ENCODE measurements at regions not wholly inside any gene's neighbourhood (a gene's known extent, or its start where the extent isn't known, plus 50 kb on each side); places are given as distances from the start of the nearest gene placed in this dataset.
"Not testable (repeated sequence)": the region's sequence is repeated elsewhere in the genome, so short reads cannot be mapped to it uniquely, and the experiment has no call there.

GRCh38 chr2:111551428-111551827 lies 332.6 kb downstream of the ANAPC1 start:
- not testable (repeated sequence) for H3K27me3 Mint-ChIP-seq (ENCODE audit: low read depth); H3K4me3 Mint-ChIP-seq; H3K27ac Mint-ChIP-seq (ENCODE audit: unreplicated experiment); DNase-seq (ENCODE audit: low read depth, low spot score); H3K9me3 Mint-ChIP-seq; H3K4me1 Mint-ChIP-seq; H3K36me3 Mint-ChIP-seq (ENCODE audit: low read depth)

DNA sequence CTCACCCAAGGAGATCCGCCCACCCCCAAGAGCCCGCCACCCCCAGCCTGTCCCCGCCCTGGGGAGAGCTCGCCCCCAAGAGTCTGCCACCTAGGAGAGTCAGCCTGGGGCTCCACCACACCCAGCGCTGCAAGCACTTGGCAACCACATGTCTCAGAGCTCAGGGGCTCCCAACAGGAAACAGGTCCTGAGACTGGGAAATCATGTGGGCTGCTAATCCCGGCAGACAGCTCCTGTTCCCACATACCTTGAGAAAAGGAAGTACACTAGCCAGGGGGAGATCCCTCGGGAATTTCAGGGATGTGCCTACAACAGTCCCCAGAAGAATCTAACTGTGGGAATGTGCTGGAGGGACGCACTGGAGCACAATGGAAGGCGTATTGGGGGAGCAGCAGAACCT lies 331.4 kb downstream of the ANAPC1 start:
- not testable (repeated sequence) for H3K4me3 Mint-ChIP-seq; DNase-seq (ENCODE audit: low read depth, low spot score); H3K36me3 Mint-ChIP-seq (ENCODE audit: low read depth); H3K9me3 Mint-ChIP-seq; H3K27me3 Mint-ChIP-seq (ENCODE audit: low read depth); H3K27ac Mint-ChIP-seq (ENCODE audit: unreplicated experiment); H3K4me1 Mint-ChIP-seq

- not testable (repeated sequence) for DNase-seq (ENCODE audit: low read depth, low spot score); H3K36me3 Mint-ChIP-seq (ENCODE audit: low read depth); H3K4me1 Mint-ChIP-seq; H3K27me3 Mint-ChIP-seq (ENCODE audit: low read depth); H3K9me3 Mint-ChIP-seq; H3K27ac Mint-ChIP-seq (ENCODE audit: unreplicated experiment); H3K4me3 Mint-ChIP-seq
Measured at GRCh38 chr2:111559301-111559700, 324.7 kb downstream of the ANAPC1 start.

DNA sequence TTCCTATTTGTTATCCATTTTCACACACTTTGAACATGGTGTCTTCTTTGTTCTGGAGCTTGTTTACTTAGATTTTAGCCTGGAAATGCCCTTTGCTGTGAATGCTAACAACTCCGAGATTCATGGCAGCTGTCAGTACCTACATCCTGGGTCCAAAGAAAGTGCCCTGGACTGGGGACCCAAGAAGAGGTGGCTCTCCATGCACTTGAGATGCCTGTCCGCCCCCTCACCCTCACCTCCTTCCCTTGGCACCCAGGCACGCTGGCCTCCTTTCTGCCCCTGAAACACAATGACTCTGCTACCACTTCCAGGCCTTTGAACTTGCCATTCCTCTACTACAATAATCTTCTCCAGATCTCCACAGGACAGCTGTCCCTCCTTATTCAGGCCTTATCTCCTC lies 324.2 kb downstream of the ANAPC1 start:
- not testable (repeated sequence) for H3K9me3 Mint-ChIP-seq; H3K4me1 Mint-ChIP-seq; H3K36me3 Mint-ChIP-seq (ENCODE audit: low read depth); DNase-seq (ENCODE audit: low read depth, low spot score); H3K27ac Mint-ChIP-seq (ENCODE audit: unreplicated experiment); H3K27me3 Mint-ChIP-seq (ENCODE audit: low read depth); H3K4me3 Mint-ChIP-seq

DNA sequence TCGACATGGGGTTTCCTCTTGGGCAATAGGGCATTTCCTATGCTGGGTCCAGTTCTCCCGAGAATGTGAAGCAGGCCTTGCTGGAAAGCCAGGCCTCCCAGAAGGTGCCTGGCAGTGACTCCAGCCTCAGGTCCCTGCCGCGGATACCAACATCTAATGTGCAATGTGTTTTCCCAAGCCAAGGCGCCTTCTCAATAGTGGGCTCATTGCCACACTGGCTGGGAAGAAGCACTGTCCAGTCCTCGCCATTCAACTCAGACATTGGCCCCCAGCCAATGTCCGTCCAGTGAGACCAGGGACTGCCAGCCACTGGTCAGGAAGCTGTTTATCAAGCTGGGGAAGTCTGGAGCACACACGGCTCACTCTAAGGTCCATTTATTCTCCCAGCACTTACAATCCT lies 317.9 kb downstream of the ANAPC1 start:
- H3K4me3 Mint-ChIP-seq; H3K27ac Mint-ChIP-seq (ENCODE audit: unreplicated experiment); H3K9me3 Mint-ChIP-seq; H3K4me1 Mint-ChIP-seq; DNase-seq (ENCODE audit: low read depth, low spot score); H3K36me3 Mint-ChIP-seq (ENCODE audit: low read depth); H3K27me3 Mint-ChIP-seq (ENCODE audit: low read depth): not testable (repeated sequence)

- H3K27me3 Mint-ChIP-seq (ENCODE audit: low read depth); H3K4me1 Mint-ChIP-seq; H3K36me3 Mint-ChIP-seq (ENCODE audit: low read depth); H3K27ac Mint-ChIP-seq (ENCODE audit: unreplicated experiment); DNase-seq (ENCODE audit: low read depth, low spot score); H3K4me3 Mint-ChIP-seq; H3K9me3 Mint-ChIP-seq: not testable (repeated sequence)
Measured at GRCh38 chr2:111567233-111567632, 316.8 kb downstream of the ANAPC1 start.

DNA sequence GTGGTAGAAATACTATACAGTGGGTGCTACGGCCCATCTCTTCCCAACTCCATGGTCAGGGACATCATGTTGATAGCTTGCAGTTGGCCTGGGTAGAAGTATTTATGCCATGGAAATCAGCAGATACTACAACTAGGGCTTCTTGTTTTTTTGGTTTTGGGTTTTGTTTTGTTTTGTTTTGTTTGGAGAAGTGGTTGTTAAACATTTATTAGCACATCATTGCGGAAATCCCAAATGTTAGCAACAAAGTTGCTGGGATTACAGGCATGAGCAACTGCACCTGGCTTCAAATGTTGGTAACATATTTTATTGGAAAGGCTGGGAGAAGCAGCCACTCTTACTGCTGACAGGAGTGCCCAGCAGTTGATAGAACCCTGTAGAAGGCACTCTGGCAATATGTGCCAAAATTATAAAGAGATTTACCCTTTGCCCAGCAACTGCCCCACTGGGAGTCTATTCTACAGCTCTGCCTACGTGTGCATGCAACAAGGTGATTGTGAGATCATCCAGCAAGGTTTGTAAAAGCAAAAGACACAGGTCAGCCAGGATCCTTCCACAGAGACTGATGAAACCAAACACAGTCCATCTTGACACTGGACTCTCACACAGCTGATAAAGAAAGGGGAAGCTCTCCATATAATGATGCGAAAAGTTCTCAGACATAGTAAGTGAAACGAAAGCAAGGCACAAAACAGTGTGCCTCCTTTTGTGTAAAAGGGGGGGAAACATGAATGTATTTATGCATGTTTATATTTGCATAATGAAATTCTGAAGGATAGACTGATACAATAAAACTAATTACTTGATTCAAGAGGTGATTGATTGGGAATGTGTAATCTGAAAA lies 314.4 kb downstream of the ANAPC1 start:
- not testable (repeated sequence) for H3K4me1 Mint-ChIP-seq; H3K36me3 Mint-ChIP-seq (ENCODE audit: low read depth); H3K4me3 Mint-ChIP-seq; H3K27ac Mint-ChIP-seq (ENCODE audit: unreplicated experiment); DNase-seq (ENCODE audit: low read depth, low spot score); H3K9me3 Mint-ChIP-seq; H3K27me3 Mint-ChIP-seq (ENCODE audit: low read depth)

GRCh38 chr2:111570300-111571114 lies 313.5 kb downstream of the ANAPC1 start:
- not testable (repeated sequence) for H3K27me3 Mint-ChIP-seq (ENCODE audit: low read depth); H3K9me3 Mint-ChIP-seq; H3K4me1 Mint-ChIP-seq; H3K4me3 Mint-ChIP-seq; DNase-seq (ENCODE audit: low read depth, low spot score); H3K27ac Mint-ChIP-seq (ENCODE audit: unreplicated experiment); H3K36me3 Mint-ChIP-seq (ENCODE audit: low read depth)

DNA sequence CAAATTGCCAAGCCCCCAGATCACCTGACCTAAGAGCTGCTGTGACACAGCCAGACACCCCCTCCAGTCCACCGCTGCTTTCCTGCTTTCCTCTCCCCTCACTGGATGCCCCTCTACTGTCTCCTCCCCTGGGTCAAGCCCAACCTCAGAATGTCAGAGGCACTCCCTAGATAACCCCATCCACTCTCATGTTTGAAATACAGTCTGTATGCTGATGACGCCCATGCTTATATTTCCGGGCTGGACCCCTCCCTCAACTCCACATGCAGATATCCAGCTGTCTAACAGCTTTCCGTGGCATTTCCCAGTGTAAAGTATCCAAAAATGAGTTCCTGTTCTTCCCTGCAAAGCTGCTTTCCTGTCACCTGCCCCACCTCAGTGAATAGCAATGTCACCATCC lies 309.2 kb downstream of the ANAPC1 start:
- H3K4me1 Mint-ChIP-seq; H3K36me3 Mint-ChIP-seq (ENCODE audit: low read depth); H3K9me3 Mint-ChIP-seq; H3K4me3 Mint-ChIP-seq; H3K27ac Mint-ChIP-seq (ENCODE audit: unreplicated experiment); DNase-seq (ENCODE audit: low read depth, low spot score); H3K27me3 Mint-ChIP-seq (ENCODE audit: low read depth): not testable (repeated sequence)

DNA sequence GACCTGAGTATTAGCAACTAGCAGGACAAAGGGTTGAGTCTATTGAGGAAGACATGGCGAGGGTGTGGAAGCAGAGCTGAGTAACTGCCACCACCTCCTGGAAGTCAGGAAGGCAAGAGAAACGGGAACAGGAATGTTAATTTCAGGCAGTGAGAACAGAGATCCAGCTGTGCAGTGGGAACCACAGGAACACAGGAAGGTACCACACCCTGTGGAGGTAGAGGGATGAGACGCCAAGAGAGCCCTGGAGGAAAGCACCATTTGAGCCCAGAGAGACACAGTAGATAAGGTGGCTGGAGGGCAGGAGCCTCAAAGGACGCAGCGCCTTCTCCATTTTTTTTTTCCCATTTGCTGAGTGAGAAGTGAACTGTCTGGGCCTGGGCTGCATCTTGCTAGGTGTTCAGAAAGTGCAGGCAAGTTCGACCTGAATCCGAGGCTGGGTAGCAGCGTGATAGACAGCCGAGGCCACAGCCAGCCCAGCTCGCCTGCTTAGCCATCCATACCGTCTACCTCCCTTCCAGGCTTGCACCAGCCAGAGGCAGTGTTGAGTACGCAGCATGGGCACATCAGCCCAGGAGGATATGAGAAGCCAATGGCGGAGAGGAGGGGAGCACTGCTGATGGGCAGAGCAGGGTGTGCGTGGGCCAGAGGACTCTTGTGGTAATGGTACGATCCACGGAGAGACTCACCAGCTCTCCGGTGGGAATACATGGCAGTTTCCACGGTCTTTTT lies 306.7 kb downstream of the ANAPC1 start:
- not testable (repeated sequence) for DNase-seq (ENCODE audit: low read depth, low spot score); H3K9me3 Mint-ChIP-seq; H3K4me3 Mint-ChIP-seq; H3K27ac Mint-ChIP-seq (ENCODE audit: unreplicated experiment); H3K36me3 Mint-ChIP-seq (ENCODE audit: low read depth); H3K4me1 Mint-ChIP-seq; H3K27me3 Mint-ChIP-seq (ENCODE audit: low read depth)

DNA sequence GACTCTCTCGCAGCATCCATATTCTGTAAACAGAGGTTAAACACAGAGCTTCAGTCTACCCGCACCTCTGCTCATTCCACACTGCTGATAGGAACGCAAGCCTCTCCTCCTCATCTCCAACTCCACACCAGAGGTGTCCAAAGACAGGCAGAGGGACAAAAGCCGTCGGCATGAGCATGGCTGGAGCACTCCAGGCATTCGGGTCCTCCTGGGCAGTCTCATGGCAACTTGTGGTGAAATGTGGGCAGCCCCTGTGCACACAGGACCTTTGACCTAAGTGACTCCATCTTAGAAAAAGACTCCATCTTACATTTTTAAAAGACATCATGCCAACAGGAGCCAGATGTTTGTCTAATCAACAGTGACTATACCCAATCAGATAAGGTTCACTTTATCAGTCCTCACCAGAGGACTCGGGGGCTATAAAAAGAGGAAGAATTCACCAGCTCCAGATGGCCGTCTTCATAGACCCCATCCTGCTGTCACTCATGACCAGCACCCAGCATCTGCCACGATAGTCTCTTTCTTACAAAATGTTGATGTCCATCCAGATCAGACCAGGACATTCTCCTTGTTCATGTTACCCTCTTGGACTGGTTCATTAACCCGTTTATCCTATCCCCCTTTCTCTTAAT lies 304.4 kb downstream of the ANAPC1 start:
- not testable (repeated sequence) for H3K9me3 Mint-ChIP-seq; H3K27ac Mint-ChIP-seq (ENCODE audit: unreplicated experiment); H3K27me3 Mint-ChIP-seq (ENCODE audit: low read depth); H3K36me3 Mint-ChIP-seq (ENCODE audit: low read depth); H3K4me1 Mint-ChIP-seq; DNase-seq (ENCODE audit: low read depth, low spot score); H3K4me3 Mint-ChIP-seq

- not testable (repeated sequence) for H3K27me3 Mint-ChIP-seq (ENCODE audit: low read depth)
Measured at GRCh38 chr2:111580616-111581015, 303.4 kb downstream of the ANAPC1 start.

GRCh38 chr2:111582090-111582489 lies 301.9 kb downstream of the ANAPC1 start:
- H3K9me3 Mint-ChIP-seq; DNase-seq (ENCODE audit: low read depth, low spot score); H3K4me3 Mint-ChIP-seq; H3K27me3 Mint-ChIP-seq (ENCODE audit: low read depth); H3K36me3 Mint-ChIP-seq (ENCODE audit: low read depth); H3K4me1 Mint-ChIP-seq; H3K27ac Mint-ChIP-seq (ENCODE audit: unreplicated experiment): not testable (repeated sequence)

More at GRCh38 chr2:111580616-111581015, 303.4 kb downstream of the ANAPC1 start:
- not testable (repeated sequence) for DNase-seq (ENCODE audit: low read depth, low spot score); H3K4me1 Mint-ChIP-seq; H3K27ac Mint-ChIP-seq (ENCODE audit: unreplicated experiment); H3K36me3 Mint-ChIP-seq (ENCODE audit: low read depth); H3K4me3 Mint-ChIP-seq; H3K9me3 Mint-ChIP-seq

Data from neural crest cell (in vitro differentiated cells).